ENCODE measurements at regions not wholly inside any gene's neighbourhood (a gene's known extent, or its start where the extent isn't known, plus 50 kb on each side); places are given as distances from the start of the nearest gene placed in this dataset.
"Not testable (repeated sequence)": the region's sequence is repeated elsewhere in the genome, so short reads cannot be mapped to it uniquely, and the experiment has no call there.

- no peak for DNase-seq
Observed at GRCh38 chr6:6414931-6415330, 94.5 kb upstream of the F13A1 start.

- DNase-seq = no peak
Observed at GRCh38 chr6:6417475-6417874, 97.0 kb upstream of the F13A1 start.

- no peak for DNase-seq
Observed at GRCh38 chr6:6418421-6418820, 98.0 kb upstream of the F13A1 start.

GRCh38 chr6:6420107-6420506 is 99.6 kb upstream of the F13A1 start:
- DNase-seq = no peak

- DNase-seq = no peak
Observed at GRCh38 chr6:6434151-6434550, 113.7 kb upstream of the F13A1 start.

GRCh38 chr6:6434723-6435122 is 114.3 kb upstream of the F13A1 start:
- no peak for DNase-seq

GRCh38 chr6:6436366-6436765 is 115.9 kb upstream of the F13A1 start:
- no peak for DNase-seq

GRCh38 chr6:6436946-6437345 is 116.5 kb upstream of the F13A1 start:
- no peak for DNase-seq

- DNase-seq = no peak
Observed at GRCh38 chr6:6438286-6438685, 117.8 kb upstream of the F13A1 start.

GRCh38 chr6:6439778-6440177 is 119.3 kb upstream of the F13A1 start:
- DNase-seq = no peak

GRCh38 chr6:6452002-6452401 is 131.5 kb upstream of the F13A1 start:
- no peak for DNase-seq

GRCh38 chr6:6453186-6453585 is 132.7 kb upstream of the F13A1 start:
- DNase-seq = no peak

GRCh38 chr6:6455272-6455671 is 133.2 kb upstream of the LY86 start:
- DNase-seq = no peak

GRCh38 chr6:6458172-6458571 is 130.3 kb upstream of the LY86 start:
- DNase-seq = no peak

GRCh38 chr6:6459963-6460362 is 128.6 kb upstream of the LY86 start:
- not testable (repeated sequence) for DNase-seq

GRCh38 chr6:6460416-6460815 is 128.1 kb upstream of the LY86 start:
- no peak for DNase-seq

- DNase-seq = no peak
Observed at GRCh38 chr6:6461138-6461537, 127.4 kb upstream of the LY86 start.

- DNase-seq = no peak
Observed at GRCh38 chr6:6466967-6467761, 121.4 kb upstream of the LY86 start.

GRCh38 chr6:6469074-6469473 is 119.4 kb upstream of the LY86 start:
- DNase-seq = peak; percentile 20

- no peak for DNase-seq
Observed at GRCh38 chr6:6470123-6470522, 118.4 kb upstream of the LY86 start.

GRCh38 chr6:6471276-6471675 is 117.2 kb upstream of the LY86 start:
- no peak for DNase-seq

GRCh38 chr6:6474170-6474920 is 114.2 kb upstream of the LY86 start:
- DNase-seq = no peak

GRCh38 chr6:6479785-6480184 is 108.7 kb upstream of the LY86 start:
- no peak for DNase-seq

GRCh38 chr6:6482256-6482655 is 106.3 kb upstream of the LY86 start:
- no peak for DNase-seq

GRCh38 chr6:6483168-6483567 is 105.4 kb upstream of the LY86 start:
- DNase-seq = no peak

All from CD4-positive, alpha-beta T cell treated with Interleukin-15 for 1 hour (primary cell).